Left ventricle myocardium superior (tissue), 1 donor: ENCODE measurements at regions not wholly inside any gene's neighbourhood (a gene's known extent, or its start where the extent isn't known, plus 50 kb on each side); places are given as distances from the start of the nearest gene placed in this dataset.

Experiments used
- ATAC-seq: fragments of 200-7000 bp; cut with Tn5 transposase; one replicate; pipeline ENCODE4 v1.9.1; 2020; ENCODE audit warnings: mild to moderate bottlenecking, moderate library complexity
- DNase-seq: peaks from one replicate; pipeline ENCODE4 v3.0.0-alpha.2; 2020
- intact Hi-C: fragments of 100-400 bp; cut with micrococcal nuclease; formaldehyde crosslinking; loops from one replicate; pipeline ENCODE4 v1.11.0; 2022
- donor health status: DM: no; HTN: yes; CAD: no; lungs with severe emphysema.

GRCh38 chr10:78301891-78302738 lies 268.5 kb downstream of the RPS24 start:
- ATAC-seq, result no peak
- intact Hi-C loops, result no loop called here

GRCh38 chr10:78302739-78302988 lies 269.0 kb downstream of the RPS24 start:
- intact Hi-C loops, result no loop called here
- no peak for DNase-seq
- ATAC-seq, result no peak

More at GRCh38 chr10:78301891-78302738, 268.5 kb downstream of the RPS24 start:
- no peak for DNase-seq

GRCh38 chr10:78302989-78303854 lies 269.6 kb downstream of the RPS24 start:
- ATAC-seq, result peak; percentile 97
- peak; percentile 98 for DNase-seq
- intact Hi-C loops, result no loop called here

GRCh38 chr10:78304091-78305045 lies 270.7 kb downstream of the RPS24 start:
- DNase-seq (no peak), ATAC-seq (no peak)
- intact Hi-C loops, result no loop called here

GRCh38 chr10:78305311-78305710 lies 271.6 kb downstream of the RPS24 start:
- intact Hi-C loops, result no loop called here
- no peak for DNase-seq
- ATAC-seq, result no peak

- no peak for ATAC-seq
- no peak for DNase-seq
- intact Hi-C loops, result no loop called here
Observed at GRCh38 chr10:78306358-78306757, 272.7 kb downstream of the RPS24 start.

GRCh38 chr10:78307576-78307975 lies 273.9 kb downstream of the RPS24 start:
- intact Hi-C loops, result no loop called here
- DNase-seq, result no peak

GRCh38 chr10:78309536-78310237 lies 276.0 kb downstream of the RPS24 start:
- intact Hi-C loops, result no loop called here
- no peak for DNase-seq
- ATAC-seq, result no peak

More at GRCh38 chr10:78307576-78307975, 273.9 kb downstream of the RPS24 start:
- no peak for ATAC-seq

- peak; percentile 20 for ATAC-seq
- intact Hi-C loops, result no loop called here
- DNase-seq, result no peak
Observed at GRCh38 chr10:78310481-78311080, 276.9 kb downstream of the RPS24 start.

- DNase-seq (no peak), ATAC-seq (peak; percentile 39)
- intact Hi-C loops, result no loop called here
Observed at GRCh38 chr10:78312197-78313047, 278.8 kb downstream of the RPS24 start.

GRCh38 chr10:78313048-78313381 lies 279.4 kb downstream of the RPS24 start:
- DNase-seq, result no peak
- intact Hi-C loops, result no loop called here
- no peak for ATAC-seq

GRCh38 chr10:78313636-78314035 lies 280.0 kb downstream of the RPS24 start:
- ATAC-seq, result no peak
- no peak for DNase-seq
- intact Hi-C loops, result no loop called here

- DNase-seq (no peak), ATAC-seq (no peak)
- intact Hi-C loops, result no loop called here
Observed at GRCh38 chr10:78314651-78315050, 281.0 kb downstream of the RPS24 start.

GRCh38 chr10:78316451-78316931 lies 282.8 kb downstream of the RPS24 start:
- intact Hi-C loops, result no loop called here
- DNase-seq, result peak; percentile 67

GRCh38 chr10:78318305-78318704 lies 284.6 kb downstream of the RPS24 start:
- DNase-seq (no peak), ATAC-seq (peak; percentile 44)
- intact Hi-C loops, result no loop called here

More at GRCh38 chr10:78316451-78316931, 282.8 kb downstream of the RPS24 start:
- ATAC-seq, result peak; percentile 86

GRCh38 chr10:78319371-78319770 lies 285.7 kb downstream of the RPS24 start:
- ATAC-seq (no peak), DNase-seq (no peak)
- intact Hi-C loops, result no loop called here

- ATAC-seq (no peak), DNase-seq (no peak)
- intact Hi-C loops, result no loop called here
Observed at GRCh38 chr10:78319841-78320240, 286.2 kb downstream of the RPS24 start.
